ENCODE measurements at regions not wholly inside any gene's neighbourhood (a gene's known extent, or its start where the extent isn't known, plus 50 kb on each side); places are given as distances from the start of the nearest gene placed in this dataset.
"Not testable (repeated sequence)": the region's sequence is repeated elsewhere in the genome, so short reads cannot be mapped to it uniquely, and the experiment has no call there.

DNA sequence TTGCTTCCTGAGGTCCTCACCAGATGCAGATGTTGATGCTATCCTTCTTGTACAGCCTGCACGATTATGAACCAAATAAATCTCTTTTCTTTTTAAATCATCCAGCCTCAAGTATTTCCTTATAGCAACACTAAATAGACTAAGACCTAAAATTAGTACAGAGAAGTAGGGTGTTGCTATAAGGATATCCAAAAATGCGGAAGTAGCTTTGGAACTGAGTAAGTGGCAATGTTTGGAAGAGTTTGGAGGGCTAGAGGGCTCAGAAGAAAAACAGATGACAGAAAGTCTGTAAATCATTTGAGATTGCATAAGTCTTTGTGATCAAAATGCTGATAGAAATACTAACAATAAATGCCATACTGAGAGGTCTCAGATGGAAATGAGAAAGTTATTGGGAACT is 894.9 kb downstream of the DIPK2A start:
- no peak for DNase-seq

GRCh38 chr3:144868506-144868905 is 896.9 kb downstream of the DIPK2A start:
- DNase-seq = no peak

GRCh38 chr3:144873066-144873465 is 901.4 kb downstream of the DIPK2A start:
- no peak for DNase-seq

- DNase-seq = no peak
Measured at GRCh38 chr3:144875211-144875610, 903.6 kb downstream of the DIPK2A start.

DNA sequence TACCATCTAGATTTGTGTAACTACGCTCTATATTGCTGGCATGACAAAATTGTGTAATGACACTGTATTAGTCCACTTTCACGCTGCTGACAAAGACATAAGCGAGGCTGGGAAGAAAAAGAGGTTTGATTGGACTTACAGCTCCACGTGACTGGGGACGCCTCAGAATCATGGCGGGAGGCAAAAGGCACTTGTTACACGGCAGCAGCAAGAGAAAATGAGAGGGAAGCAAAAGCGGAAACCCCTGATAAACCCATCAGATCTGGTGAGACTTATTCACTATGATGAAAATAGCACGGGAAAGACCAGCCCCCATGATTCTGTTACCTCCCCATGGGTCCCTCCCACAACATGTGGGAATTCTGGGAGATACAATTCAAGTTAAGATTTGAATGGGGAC is 905.7 kb downstream of the DIPK2A start:
- no peak for DNase-seq

DNA sequence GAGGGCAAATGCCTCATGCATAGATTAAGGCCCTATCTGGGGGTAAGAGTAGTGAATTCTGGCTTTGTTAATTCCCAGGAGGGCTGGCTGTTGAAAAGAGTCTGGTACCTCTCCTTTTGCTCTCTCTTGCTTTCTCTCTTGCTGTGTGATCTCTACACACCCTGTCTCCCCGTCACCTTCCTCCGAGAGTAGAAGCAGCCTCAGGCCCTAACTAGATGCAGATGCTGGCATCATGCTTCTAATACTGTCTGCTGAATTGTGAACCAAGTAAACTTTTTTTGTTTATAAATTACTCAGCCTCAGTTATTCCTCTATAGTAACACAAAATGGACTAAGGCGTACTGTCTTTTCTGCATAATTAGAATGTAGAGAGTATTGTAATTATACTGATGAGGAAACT is 908.1 kb downstream of the DIPK2A start:
- no peak for DNase-seq

DNA sequence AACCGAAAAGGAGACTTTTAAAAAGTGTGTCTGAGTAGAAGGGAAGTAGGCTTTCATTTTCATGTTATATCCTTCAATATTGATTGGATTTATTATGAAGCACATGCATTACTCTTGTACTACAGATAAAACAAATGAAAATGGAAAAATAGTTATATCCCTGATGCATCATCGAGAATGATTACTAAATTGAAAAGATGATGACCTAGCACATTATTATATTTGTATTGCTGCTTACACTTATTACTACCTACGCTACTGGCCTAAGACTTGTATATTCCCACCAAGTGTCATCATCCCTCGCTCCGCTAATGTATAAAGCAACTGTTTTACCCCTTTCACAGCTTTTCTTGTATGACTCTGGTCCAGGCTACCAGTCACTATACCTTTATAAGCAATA is 922.4 kb downstream of the DIPK2A start:
- no peak for DNase-seq

GRCh38 chr3:144894576-144894975 is 923.0 kb downstream of the DIPK2A start:
- DNase-seq = no peak

DNA sequence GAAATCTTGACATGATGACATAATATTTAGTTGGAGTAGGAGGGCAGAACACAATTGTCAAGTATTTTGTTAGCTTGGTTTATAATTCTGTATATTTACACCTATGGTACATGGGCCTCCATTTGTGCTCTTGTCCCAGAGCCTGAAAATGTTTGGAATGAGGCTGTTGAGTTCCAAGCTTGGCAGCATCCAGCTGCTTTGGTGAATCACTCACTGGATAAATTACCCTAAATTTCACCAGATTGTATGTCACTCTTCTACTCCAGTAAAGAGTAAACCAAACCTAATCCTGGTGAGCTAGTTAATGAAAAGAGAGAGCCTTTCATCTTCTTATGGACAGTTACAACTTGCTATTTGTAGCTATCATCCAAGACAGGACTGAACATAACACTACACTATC is 928.7 kb downstream of the DIPK2A start:
- DNase-seq = no peak

GRCh38 chr3:144907581-144907980 is 936.0 kb downstream of the DIPK2A start:
- not testable (repeated sequence) for DNase-seq

GRCh38 chr3:144912968-144913367 is 941.3 kb downstream of the DIPK2A start:
- DNase-seq = no peak

DNA sequence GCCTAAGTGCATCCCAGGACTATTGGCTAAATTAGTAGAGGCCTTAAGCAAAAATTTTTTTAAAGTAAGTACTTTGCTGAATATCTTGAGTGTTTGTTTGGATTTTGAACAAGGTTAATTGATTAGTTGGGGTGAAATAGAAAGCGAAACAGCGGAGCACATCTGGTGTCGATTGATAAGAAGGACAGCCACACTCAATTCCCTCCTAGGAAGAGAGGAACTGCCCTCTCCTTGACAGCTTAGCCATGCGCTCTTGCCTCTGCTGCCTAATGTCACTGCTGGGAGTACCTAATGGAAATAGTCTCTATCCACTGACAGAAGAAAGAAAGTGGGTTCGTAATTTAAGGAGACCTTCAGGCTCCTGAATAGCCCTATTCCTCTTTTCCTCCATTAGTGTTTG is 943.6 kb downstream of the DIPK2A start:
- DNase-seq = no peak

GRCh38 chr3:144921710-144922109 is 950.1 kb downstream of the DIPK2A start:
- DNase-seq = no peak

- DNase-seq = no peak
Measured at GRCh38 chr3:144923046-144923775, 951.6 kb downstream of the DIPK2A start.

- no peak for DNase-seq
Measured at GRCh38 chr3:144930431-144930830, 958.8 kb downstream of the DIPK2A start.

DNA sequence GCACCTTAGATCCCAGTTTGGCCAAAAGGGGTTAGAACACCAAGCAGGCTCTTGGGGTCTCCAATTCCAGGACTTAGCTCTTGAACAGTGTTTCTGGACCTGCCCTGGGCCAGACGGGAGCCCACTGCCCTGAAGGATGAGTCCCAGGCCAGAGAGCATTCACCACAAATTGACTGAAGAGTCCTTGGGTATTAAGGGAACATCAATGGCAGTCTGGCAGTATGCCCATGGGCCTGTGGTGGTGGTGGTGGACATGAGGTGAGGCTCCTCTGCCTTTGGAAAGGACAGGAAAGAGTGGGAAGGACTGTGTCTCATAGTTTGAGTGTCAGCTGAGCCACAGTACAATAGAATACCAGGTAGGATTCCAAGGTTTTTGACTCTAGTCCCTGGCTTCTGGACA is 960.0 kb downstream of the DIPK2A start:
- no peak for DNase-seq

- DNase-seq = no peak
Measured at GRCh38 chr3:144942093-144942837, 970.6 kb downstream of the DIPK2A start.

DNA sequence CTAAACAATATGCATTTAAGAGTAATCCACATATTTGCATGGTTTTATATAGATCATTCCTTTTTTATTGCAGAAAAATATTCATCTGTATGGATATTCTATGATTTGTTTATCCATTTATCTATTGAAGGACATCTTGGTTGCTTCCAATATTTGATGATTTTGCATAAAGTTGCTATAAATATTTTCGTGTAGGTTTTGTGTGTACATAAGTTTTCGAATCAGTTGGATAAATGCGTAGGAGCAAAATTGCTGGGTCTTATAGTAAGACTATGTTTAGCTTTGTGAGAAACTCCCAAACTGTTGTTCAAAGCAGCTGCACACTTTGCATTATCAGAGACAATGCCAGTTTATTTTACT is 971.2 kb downstream of the DIPK2A start:
- DNase-seq = no peak

GRCh38 chr3:144947895-144948294 is 976.3 kb downstream of the DIPK2A start:
- DNase-seq = no peak

- no peak for DNase-seq
Measured at GRCh38 chr3:144948711-144949110, 977.1 kb downstream of the DIPK2A start.

GRCh38 chr3:144953959-144954358 is 982.3 kb downstream of the DIPK2A start:
- DNase-seq = no peak

GRCh38 chr3:144957398-144958101 is 985.9 kb downstream of the DIPK2A start:
- DNase-seq = no peak

- DNase-seq = no peak
Measured at GRCh38 chr3:144963810-144964209, 992.2 kb downstream of the DIPK2A start.

DNA sequence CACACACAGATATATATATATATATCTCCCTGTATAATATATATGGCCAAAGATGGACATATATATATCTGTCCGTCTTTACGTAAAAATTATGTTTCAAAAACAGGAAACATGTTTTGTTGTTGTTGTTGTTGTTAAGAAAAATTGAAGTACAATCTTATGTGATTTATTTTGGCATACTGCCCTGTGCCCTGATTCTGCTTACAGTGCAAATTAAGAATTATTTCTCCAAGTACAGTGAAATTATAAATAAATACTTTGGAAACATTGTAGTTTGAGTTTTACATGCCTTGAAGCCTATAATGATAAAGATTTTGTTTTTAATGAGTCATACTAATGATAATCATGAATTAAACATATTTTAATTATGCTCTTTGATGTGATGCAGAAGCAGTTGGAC is 994.9 kb downstream of the DIPK2A start:
- DNase-seq = no peak

Measured in T1000 (cell line).